ENCODE measurements at regions not wholly inside any gene's neighbourhood (a gene's known extent, or its start where the extent isn't known, plus 50 kb on each side); places are given as distances from the start of the nearest gene placed in this dataset.

DNA sequence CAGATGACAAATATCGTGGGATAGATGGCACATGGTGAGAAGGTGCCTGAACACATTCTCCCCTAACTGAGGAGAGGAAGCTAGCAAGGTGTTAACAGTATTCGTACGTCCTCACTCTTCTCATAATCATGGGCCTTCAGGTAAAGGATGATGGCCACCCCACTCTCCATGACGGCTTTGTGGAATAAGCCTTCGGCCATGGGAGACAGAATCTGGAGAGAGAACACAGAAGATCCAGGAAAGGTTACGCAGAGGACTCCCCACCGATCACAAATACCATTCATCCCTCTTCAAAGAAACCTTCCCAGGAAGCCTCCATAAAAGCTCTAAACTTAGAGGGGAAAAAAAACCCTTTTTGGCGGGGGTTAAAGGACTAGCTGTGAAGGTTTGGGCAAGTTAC lies 189.9 kb downstream of the BCR start:
- TF ChIP-seq, protein P1, sequence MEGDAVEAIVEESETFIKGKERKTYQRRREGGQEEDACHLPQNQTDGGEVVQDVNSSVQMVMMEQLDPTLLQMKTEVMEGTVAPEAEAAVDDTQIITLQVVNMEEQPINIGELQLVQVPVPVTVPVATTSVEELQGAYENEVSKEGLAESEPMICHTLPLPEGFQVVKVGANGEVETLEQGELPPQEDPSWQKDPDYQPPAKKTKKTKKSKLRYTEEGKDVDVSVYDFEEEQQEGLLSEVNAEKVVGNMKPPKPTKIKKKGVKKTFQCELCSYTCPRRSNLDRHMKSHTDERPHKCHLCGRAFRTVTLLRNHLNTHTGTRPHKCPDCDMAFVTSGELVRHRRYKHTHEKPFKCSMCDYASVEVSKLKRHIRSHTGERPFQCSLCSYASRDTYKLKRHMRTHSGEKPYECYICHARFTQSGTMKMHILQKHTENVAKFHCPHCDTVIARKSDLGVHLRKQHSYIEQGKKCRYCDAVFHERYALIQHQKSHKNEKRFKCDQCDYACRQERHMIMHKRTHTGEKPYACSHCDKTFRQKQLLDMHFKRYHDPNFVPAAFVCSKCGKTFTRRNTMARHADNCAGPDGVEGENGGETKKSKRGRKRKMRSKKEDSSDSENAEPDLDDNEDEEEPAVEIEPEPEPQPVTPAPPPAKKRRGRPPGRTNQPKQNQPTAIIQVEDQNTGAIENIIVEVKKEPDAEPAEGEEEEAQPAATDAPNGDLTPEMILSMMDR (IDR thresholded peaks at IDR 0.05; ENCODE audit: insufficient read depth, low read length, poor library complexity, severe bottlenecking) = no peak
- no peak for TF ChIP-seq EZH2phosphoT487 (conservative IDR thresholded peaks at IDR 0.05; ENCODE audit: low read length)
